NT2/D1 (cell line): ENCODE measurements at regions not wholly inside any gene's neighbourhood (a gene's known extent, or its start where the extent isn't known, plus 50 kb on each side); places are given as distances from the start of the nearest gene placed in this dataset.
"Not testable (repeated sequence)": the region's sequence is repeated elsewhere in the genome, so short reads cannot be mapped to it uniquely, and the experiment has no call there.

ENCODE experiments used
- DNase-seq: peaks from one replicate; pipeline ENCODE4 v3.0.0-alpha.2; 2011; ENCODE audit warnings: low read depth, low spot score
- H3K27me3 ChIP-seq: 2 replicates; pipeline ENCODE4 v1.6.0; 2011; ENCODE audit warnings: mild to moderate bottlenecking; ENCODE audit not compliant: insufficient read length, insufficient read depth
- H3K36me3 ChIP-seq: 2 replicates; pipeline ENCODE4 v1.6.1; 2011; ENCODE audit warnings: mild to moderate bottlenecking, low read length, mixed read lengths; ENCODE audit not compliant: insufficient read depth, insufficient read length
- H3K4me1 ChIP-seq: 2 replicates; pipeline ENCODE4 v1.5.1; 2011; ENCODE audit not compliant: insufficient read depth, insufficient read length
- H3K4me3 ChIP-seq: 2 replicates; pipeline ENCODE4 v1.5.1; 2011; ENCODE audit warnings: low read depth; ENCODE audit not compliant: insufficient read length
- H3K9ac ChIP-seq: 2 replicates; pipeline ENCODE4 v1.6.0; 2011; ENCODE audit warnings: low read depth; ENCODE audit not compliant: insufficient read length
- H3K9me3 ChIP-seq: 2 replicates; pipeline ENCODE4 v1.5.1; 2011; ENCODE audit warnings: mild to moderate bottlenecking, low read length; ENCODE audit not compliant: insufficient read depth
- SUZ12 ChIP-seq: IDR thresholded peaks from 2 replicates; pipeline ENCODE4 v1.6.1; 2011; ENCODE audit not compliant: insufficient read length, insufficient read depth; ENCODE audit errors: extremely low read depth
- YY1 ChIP-seq: IDR thresholded peaks from 2 replicates; pipeline ENCODE4 v1.6.1; 2011; ENCODE audit not compliant: insufficient read length, insufficient read depth
- ZNF274 ChIP-seq: IDR thresholded peaks from 2 replicates; pipeline ENCODE4 v1.6.1; 2011; ENCODE audit warnings: mild to moderate bottlenecking, low read depth, low read length

GRCh38 chr9:83140061-83140460 is 77.1 kb upstream of the RASEF start:
- H3K4me1 ChIP-seq = no peaks in the 10 kb centered on the region
- H3K9ac ChIP-seq = no peak overlapping the region
- H3K27me3 ChIP-seq = no peaks in the 10 kb centered on the region
- H3K36me3 ChIP-seq = no peaks in the 10 kb centered on the region
- H3K9me3 ChIP-seq = no peaks in the 10 kb centered on the region
- H3K4me3 ChIP-seq = no peak overlapping the region
- DNase-seq = no peak
- no peak for TF ChIP-seq YY1
- no peak for TF ChIP-seq ZNF274
- no peak for TF ChIP-seq SUZ12

GRCh38 chr9:83138422-83139135 is 75.6 kb upstream of the RASEF start:
- Histone ChIP-seq H3K4me3 (no peak overlapping the region), H3K9ac (no peak overlapping the region), H3K27me3 (no peaks in the 10 kb centered on the region), H3K9me3 (no peaks in the 10 kb centered on the region), H3K4me1 (no peaks in the 10 kb centered on the region), H3K36me3 (no peaks in the 10 kb centered on the region)
- no peak for DNase-seq
- no peak for TF ChIP-seq ZNF274
- no peak for TF ChIP-seq YY1
- TF ChIP-seq SUZ12 = no peak

GRCh38 chr9:83133316-83133715 is 70.4 kb upstream of the RASEF start:
- TF ChIP-seq YY1 (no peak), ZNF274 (no peak), SUZ12 (no peak)
- H3K9ac ChIP-seq = no peak overlapping the region
- H3K9me3 ChIP-seq = peaks cover 6% of the 10 kb centered on the region
- no peaks in the 10 kb centered on the region for H3K27me3 ChIP-seq
- H3K36me3 ChIP-seq = no peaks in the 10 kb centered on the region
- H3K4me3 ChIP-seq = no peak overlapping the region
- no peaks in the 10 kb centered on the region for H3K4me1 ChIP-seq
- no peak for DNase-seq

- Histone ChIP-seq H3K9ac (no peak overlapping the region), H3K9me3 (peaks cover 9% of the 10 kb centered on the region), H3K4me3 (no peak overlapping the region), H3K36me3 (no peaks in the 10 kb centered on the region), H3K4me1 (no peaks in the 10 kb centered on the region), H3K27me3 (no peaks in the 10 kb centered on the region)
- DNase-seq = no peak
- TF ChIP-seq YY1 (no peak), SUZ12 (no peak), ZNF274 (no peak)
Observed at GRCh38 chr9:83132768-83133167, 69.8 kb upstream of the RASEF start.

- TF ChIP-seq SUZ12 = no peak
- no peak for TF ChIP-seq ZNF274
- TF ChIP-seq YY1 = no peak
- Histone ChIP-seq H3K4me3 (no peak overlapping the region), H3K4me1 (no peaks in the 10 kb centered on the region), H3K9me3 (peaks cover 9% of the 10 kb centered on the region), H3K36me3 (no peaks in the 10 kb centered on the region), H3K9ac (no peak overlapping the region), H3K27me3 (no peaks in the 10 kb centered on the region)
- DNase-seq = no peak
Observed at GRCh38 chr9:83130541-83130940, 67.6 kb upstream of the RASEF start.

- Histone ChIP-seq H3K4me3 (no peak overlapping the region), H3K9ac (no peak overlapping the region), H3K36me3 (no peaks in the 10 kb centered on the region), H3K4me1 (no peaks in the 10 kb centered on the region), H3K27me3 (no peaks in the 10 kb centered on the region), H3K9me3 (peaks cover 9% of the 10 kb centered on the region)
- no peak for TF ChIP-seq YY1
- DNase-seq = no peak
Observed at GRCh38 chr9:83125671-83126070, 62.7 kb upstream of the RASEF start.

GRCh38 chr9:83119873-83120272 is 56.9 kb upstream of the RASEF start:
- no peak overlapping the region for H3K9ac ChIP-seq
- H3K27me3 ChIP-seq = no peaks in the 10 kb centered on the region
- H3K36me3 ChIP-seq = no peaks in the 10 kb centered on the region
- H3K9me3 ChIP-seq = peaks cover 7% of the 10 kb centered on the region; the same call in 1 of the 2 replicates
- no peak overlapping the region for H3K4me3 ChIP-seq
- no peak for DNase-seq
- no peaks in the 10 kb centered on the region for H3K4me1 ChIP-seq
- TF ChIP-seq ZNF274 (no peak), SUZ12 (no peak), YY1 (no peak)

- Histone ChIP-seq H3K4me1 (no peaks in the 10 kb centered on the region), H3K27me3 (no peaks in the 10 kb centered on the region), H3K36me3 (no peaks in the 10 kb centered on the region), H3K9ac (no peak overlapping the region), H3K9me3 (peaks cover 24% of the 10 kb centered on the region), H3K4me3 (no peak overlapping the region)
- TF ChIP-seq ZNF274 (no peak), YY1 (no peak), SUZ12 (no peak)
- no peak for DNase-seq
Observed at GRCh38 chr9:83116026-83116425, 53.1 kb upstream of the RASEF start.

- H3K9ac ChIP-seq, H3K4me1 ChIP-seq, H3K4me3 ChIP-seq, H3K36me3 ChIP-seq, H3K27me3 ChIP-seq, DNase-seq: not testable (repeated sequence)
- peaks cover 24% of the 10 kb centered on the region for H3K9me3 ChIP-seq
Observed at GRCh38 chr9:83113445-83113844, 50.5 kb upstream of the RASEF start.
